ENCODE measurements at regions not wholly inside any gene's neighbourhood (a gene's known extent, or its start where the extent isn't known, plus 50 kb on each side); places are given as distances from the start of the nearest gene placed in this dataset.

GRCh38 chr3:19075037-19075436 lies 73.3 kb upstream of the KCNH8 start:
- Histone ChIP-seq H2AK5ac (ENCODE audit: low read depth, low read length) (no peak overlapping the region), H3K14ac (replicated peaks; ENCODE audit: low read depth, low read length) (no peak overlapping the region), H2AK9ac (replicated peaks; ENCODE audit: low read depth, low read length, poor library complexity) (no peak overlapping the region), H3K56ac (ENCODE audit: extremely low read depth, insufficient read depth, low read length) (no peak overlapping the region), H2BK120ac (ENCODE audit: low read depth, low read length) (no peak overlapping the region), H2AFZ (replicated peaks; ENCODE audit: low read length, poor library complexity) (no peak overlapping the region), H3K9me3 (ENCODE audit: control insufficient read depth, insufficient read depth, low read length) (peaks cover 15% of the 10 kb centered on the region), H4K5ac (ENCODE audit: low read depth, low read length) (no peak overlapping the region), H4K8ac (ENCODE audit: low read depth in 2 of 2, low read length in 2 of 2) (no peak overlapping the region), H3K4me2 (ENCODE audit: low read depth, low read length) (no peak overlapping the region), H2BK5ac (ENCODE audit: low read depth, low read length, poor library complexity, severe bottlenecking) (no peak overlapping the region), H3K9me1 (ENCODE audit: insufficient read depth, low read length) (no peaks in the 10 kb centered on the region), H3K27ac (ENCODE audit: insufficient read depth, low read length) (no peak overlapping the region), H3K4ac (ENCODE audit: low read depth, low read length) (no peak overlapping the region), H3K27me3 (ENCODE audit: control insufficient read depth, insufficient read depth, low read length) (no peaks in the 10 kb centered on the region), H4K20me1 (ENCODE audit: insufficient read depth, low read length) (no peaks in the 10 kb centered on the region), H3K9ac (ENCODE audit: low read depth, low read length) (no peak overlapping the region), H3K79me1 (ENCODE audit: low read depth in 1 of 2, low read length in 2 of 2) (no peaks in the 10 kb centered on the region), H3K23ac (ENCODE audit: low read depth, low read length) (no peak overlapping the region), H3K36me3 (ENCODE audit: control insufficient read depth, insufficient read depth, low read length) (no peaks in the 10 kb centered on the region), H3K4me3 (ENCODE audit: insufficient read depth, low read depth, low read length) (no peak overlapping the region), H2BK15ac (ENCODE audit: low read depth, low read length) (no peak overlapping the region), H4K91ac (ENCODE audit: insufficient read depth, low read depth, low read length) (no peak overlapping the region), H2BK20ac (ENCODE audit: low read depth, low read length) (no peak overlapping the region), H3K18ac (ENCODE audit: low read depth, low read length) (no peak overlapping the region), H3K4me1 (ENCODE audit: control insufficient read depth, insufficient read depth, low read length) (no peaks in the 10 kb centered on the region)
- ATAC-seq (ENCODE audit: low read depth) (no peak), DNase-seq (no peak)
- ChIA-PET CTCF (no interaction called here), POLR2A (ENCODE audit: unreplicated experiment) (no interaction called here)
- dilution Hi-C loops (cut with HindIII; ENCODE audit: low sequenced_read_pairs, unreplicated experiment), result no loop called here
- WGBS, 2 experiments (ENCODE audit: extremely low coverage in 2 of 2, insufficient read length in 1 of 2), result no CpG with 5 or more reads among the region's 2 CpGs
- in situ Hi-C loops (cut with MboI; ENCODE audit: low sequenced_read_pairs), result no loop called here
- intact Hi-C loops (cut with micrococcal nuclease), result no loop called here
- BruUV-seq (replicated peaks), result no TSS peak
- TF ChIP-seq CEBPB (IDR thresholded peaks at IDR 0.05; ENCODE audit: low read depth, low read length), result no peak
- no peak for TF ChIP-seq RAD21 (IDR thresholded peaks at IDR 0.05; ENCODE audit: low read length)
- TF ChIP-seq CTCF (conservative IDR thresholded peaks at IDR 0.05; ENCODE audit: low read depth, low read length), result no peak
- no peak for TF ChIP-seq MAFK (IDR thresholded peaks at IDR 0.05; ENCODE audit: low read depth, low read length)
- no peak for TF ChIP-seq FOS (IDR thresholded peaks at IDR 0.05; ENCODE audit: low read depth, low read length)
- TF ChIP-seq MAZ (IDR thresholded peaks at IDR 0.05; ENCODE audit: borderline replicate concordance, low read depth, low read length), result no peak
- TF ChIP-seq NFE2L2 (IDR thresholded peaks at IDR 0.05; ENCODE audit: low read depth, low read length), result no peak
- no peak for TF ChIP-seq POLR2A (IDR thresholded peaks at IDR 0.05; ENCODE audit: low read depth, low read length)
- TF ChIP-seq ELK1 (IDR thresholded peaks at IDR 0.05; ENCODE audit: borderline replicate concordance, low read depth, low read length), result no peak
